OCI-LY3 (cell line): ENCODE measurements at regions not wholly inside any gene's neighbourhood (a gene's known extent, or its start where the extent isn't known, plus 50 kb on each side); places are given as distances from the start of the nearest gene placed in this dataset.

Experiments
- CTCF ChIP-seq: fragments of 200-600, 300-600 bp; sonication (generic); IDR thresholded peaks from 2 replicates; pipeline ENCODE4 v1.5.1; 2014; ENCODE audit warnings: antibody characterized with exemption, low read length, low read depth
- EZH2phosphoT487 ChIP-seq: fragments of 200-600 bp; shearing (Covaris generic); IDR thresholded peaks from 2 replicates; pipeline ENCODE4 v1.6.1; 2018; ENCODE audit warnings: antibody characterized with exemption, mixed run types, low read depth

DNA sequence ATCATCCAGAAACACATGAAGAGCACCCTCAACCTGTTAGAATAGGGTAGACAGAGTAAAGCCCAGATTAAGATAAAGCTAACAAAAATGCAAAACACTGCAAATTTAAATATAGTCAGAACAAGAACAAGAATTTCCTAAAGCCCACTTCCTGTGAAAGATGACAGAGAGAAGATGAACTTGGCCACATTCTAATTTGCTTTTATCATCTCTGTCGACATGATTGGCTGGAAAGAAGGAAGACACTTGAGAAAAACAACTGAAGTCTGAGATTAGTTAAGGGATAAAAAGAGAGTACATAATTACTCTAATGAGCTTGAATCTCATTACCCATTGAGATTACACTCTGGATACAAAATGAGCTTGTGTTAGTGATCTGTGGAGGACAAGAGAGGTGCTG, 537.6 kb downstream of the KLF5 start:
- TF ChIP-seq CTCF, result no peak
- TF ChIP-seq EZH2phosphoT487, result no peak
